GM12878 (cell line): ENCODE measurements at regions not wholly inside any gene's neighbourhood (a gene's known extent, or its start where the extent isn't known, plus 50 kb on each side); places are given as distances from the start of the nearest gene placed in this dataset.

ENCODE experiments used
- ATAC-seq: fragments of 200-7000 bp; cut with Tn5 transposase; 3 replicates; pipeline ENCODE4 v1.9.1; 2020; ENCODE audit warnings: mild to moderate bottlenecking, moderate library complexity
- BruUV-seq: library from RNA; stranded (reverse); fragments of 400-500 nt; replicated peaks from 2 replicates; lab custom pipeline; 2021; lab: Mats Ljungman, UMichigan
- CTCF ChIA-PET: fragments of 300-600 bp; sonication (Branson Sonifier 250); formaldehyde crosslinking; extraction: SDS; loops from one replicate; lab custom pipeline; 2021; ENCODE audit warnings: inconsistent platforms; lab: Yijun Ruan, JAX
- POLR2A ChIA-PET: fragments of 350-600 bp; formaldehyde crosslinking; extraction: SDS; loops from one replicate; lab custom pipeline; 2021; ENCODE audit warnings: inconsistent platforms; lab: Charles Lee
- RAD21 ChIA-PET: fragments of 300-600 bp; sonication (Branson Sonifier 250); formaldehyde crosslinking; loops from one replicate; lab custom pipeline; 2023; ENCODE audit warnings: antibody characterized with exemption; ENCODE audit not compliant: unreplicated experiment; lab: Charles Lee
- SMC1A ChIA-PET: fragments of 300-600 bp; sonication (Branson Sonifier 250); formaldehyde crosslinking; loops from one replicate; lab custom pipeline; 2023; ENCODE audit not compliant: unreplicated experiment, uncharacterized antibody; lab: Charles Lee
- DNase-seq: peaks from one replicate; pipeline ENCODE4 v3.0.0-alpha.2; 2011; ENCODE audit warnings: low read depth, low spot score
- FAIRE-seq: peaks from 3 replicates; lab custom pipeline; 2011; peaks lifted over from hg19 to GRCh38; lab: Jason Lieb, UNC
- H2AFZ ChIP-seq: 2 replicates; pipeline ENCODE4 v1.6.0; 2011; ENCODE audit warnings: low read depth, low read length, control low read depth; ENCODE audit not compliant: control insufficient read depth
- H3K27ac ChIP-seq: 2 replicates; pipeline ENCODE4 v1.5.1; 2011; ENCODE audit warnings: control low read depth; ENCODE audit not compliant: control insufficient read depth, insufficient read depth
- H3K27me3 ChIP-seq, 2 experiments: replicated peaks in 1 of 2; 2 replicates each; pipeline versions ENCODE4 v1.6.0 to v1.6.1; 2011; ENCODE audit warnings: low read length in 1 of 2; ENCODE audit not compliant: control insufficient read depth in 2 of 2, insufficient read depth in 2 of 2
- H3K36me3 ChIP-seq, 2 experiments: 2 replicates each; pipeline ENCODE4 v1.5.1; 2011; ENCODE audit warnings: low read length in 1 of 2; ENCODE audit not compliant: control insufficient read depth in 2 of 2, insufficient read depth in 2 of 2
- H3K4me1 ChIP-seq: 2 replicates; pipeline ENCODE4 v1.6.1; 2011; ENCODE audit warnings: mild to moderate bottlenecking, low read length, moderate library complexity, mixed read lengths; ENCODE audit not compliant: control insufficient read depth, insufficient read depth
- H3K4me2 ChIP-seq: 2 replicates; pipeline ENCODE4 v1.6.0; 2011; ENCODE audit warnings: control low read depth; ENCODE audit not compliant: control insufficient read depth, insufficient read depth
- H3K4me3 ChIP-seq: fragments of 200-600 bp; sonication (generic); 2 replicates; pipeline ENCODE4 v1.5.1; 2016
- H3K79me2 ChIP-seq: 2 replicates; pipeline ENCODE4 v1.6.0; 2011; ENCODE audit warnings: low read length; ENCODE audit not compliant: control insufficient read depth, insufficient read depth
- H3K9ac ChIP-seq: 2 replicates; pipeline ENCODE4 v1.8.0; 2011; ENCODE audit warnings: low read length, control low read depth, mixed read lengths; ENCODE audit not compliant: control insufficient read depth, insufficient read depth
- H3K9me3 ChIP-seq: replicated peaks from 3 replicates; pipeline ENCODE4 v1.5.1; 2011; ENCODE audit warnings: mild to moderate bottlenecking, low read length; ENCODE audit not compliant: control insufficient read depth, insufficient read depth
- H4K20me1 ChIP-seq: 2 replicates; pipeline ENCODE4 v1.6.0; 2011; ENCODE audit not compliant: control insufficient read depth, insufficient read depth
- ATF7 ChIP-seq: fragments of 450-650 bp; IDR thresholded peaks from 2 replicates; pipeline ENCODE4 v1.6.1; 2016; ENCODE audit warnings: low read depth, mild to moderate bottlenecking
- BHLHE40 ChIP-seq, 2 experiments: fragments of 450-650 bp in 1 of 2; IDR thresholded peaks; 2 replicates each; pipeline ENCODE4 v1.6.1; 2011 to 2017; ENCODE audit warnings: low read depth in 2 of 2, borderline replicate concordance in 1 of 2, improper control_type of control experiment in 1 of 2, low read length in 1 of 2, mild to moderate bottlenecking in 1 of 2
- BRCA1 ChIP-seq: IDR thresholded peaks from 2 replicates; pipeline ENCODE4 v1.6.1; 2011; ENCODE audit warnings: low read depth, low read length, improper control_type of control experiment
- CHD4 ChIP-seq: fragments of 200-600 bp; sonication (generic); IDR thresholded peaks from 2 replicates; pipeline ENCODE4 v1.6.1; 2016; ENCODE audit warnings: mild to moderate bottlenecking
- EED ChIP-seq: sonication (generic); IDR thresholded peaks from 2 replicates; pipeline ENCODE4 v1.6.1; 2016; ENCODE audit warnings: antibody characterized with exemption, low read depth
- HDAC6 ChIP-seq: fragments of 200-600 bp; sonication (generic); IDR thresholded peaks from one replicate; pipeline ENCODE4 v1.8.0; 2017; ENCODE audit warnings: antibody characterized with exemption; ENCODE audit not compliant: unreplicated experiment
- KAT2A ChIP-seq: conservative IDR thresholded peaks from 2 replicates; pipeline ENCODE4 v1.6.1; 2011; ENCODE audit warnings: low read depth, low read length; ENCODE audit not compliant: control insufficient read depth
- KLF5 ChIP-seq: fragments of 450-650 bp; IDR thresholded peaks from 2 replicates; pipeline ENCODE4 v1.6.1; 2014; ENCODE audit warnings: mild to moderate bottlenecking; ENCODE audit not compliant: partially characterized antibody
- POLR2AphosphoS2 ChIP-seq: IDR thresholded peaks from 2 replicates; pipeline ENCODE4 v1.6.1; 2011; ENCODE audit warnings: low read depth, mild to moderate bottlenecking, low read length, improper control_type of control experiment, moderate library complexity
- SMC3 ChIP-seq: IDR thresholded peaks from 2 replicates; pipeline ENCODE4 v1.6.1; 2011; ENCODE audit warnings: low read length, improper control_type of control experiment, borderline replicate concordance
- SUPT20H ChIP-seq: IDR thresholded peaks from 2 replicates; pipeline ENCODE4 v1.6.1; 2011; ENCODE audit warnings: low read depth, mild to moderate bottlenecking, low read length, moderate library complexity, borderline replicate concordance; ENCODE audit not compliant: control insufficient read depth
- YBX1 ChIP-seq: fragments of 450-650 bp; IDR thresholded peaks from 2 replicates; pipeline ENCODE4 v1.6.1; 2016; ENCODE audit warnings: antibody characterized with exemption
- WGBS: methylation state at CpG from one replicate; pipeline ENCODE4 v1.1.6; 2016; ENCODE audit warnings: low lambda C conversion rate; ENCODE audit not compliant: insufficient replicate concordance, insufficient coverage; ENCODE audit errors: missing lambda C conversion rate; 5-methylcytosine and 5-hydroxymethylcytosine counted together
- in situ Hi-C: fragments of 300-500 bp; cut with MboI; formaldehyde crosslinking; loops from 9 replicates; pipeline ENCODE4 v1.14.3; 2018; ENCODE audit warnings: mixed read lengths
- intact Hi-C: fragments of 100-400 bp; cut with micrococcal nuclease; formaldehyde crosslinking; loops from one replicate; pipeline ENCODE4 v1.14.2; 2022; ENCODE audit not compliant: unreplicated experiment
- TF ChIP-seq, protein P1 (sequence below): fragments of 150-350 bp; IDR thresholded peaks from 2 replicates; pipeline ENCODE4 v1.6.1; 2016; ENCODE audit warnings: low read depth, low read length

DNA sequence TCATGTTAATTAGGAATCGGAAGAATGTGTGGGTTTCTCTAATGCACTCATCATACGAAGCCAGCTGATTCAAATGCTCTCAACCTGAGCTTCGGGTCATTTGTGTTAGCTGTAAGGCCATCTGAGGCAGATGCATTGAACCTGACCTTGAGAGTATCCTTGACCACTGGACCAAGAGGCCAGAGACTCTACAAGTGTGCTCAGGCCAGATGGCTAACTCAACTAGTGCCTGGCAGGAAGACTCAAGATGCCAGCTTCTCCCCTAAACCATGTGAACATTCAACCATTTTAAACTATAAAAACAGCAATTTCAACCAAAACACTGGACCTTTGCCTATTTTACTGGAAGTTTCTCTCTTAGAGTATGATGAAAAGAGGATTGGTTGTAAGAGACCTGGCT lies 168.6 kb upstream of the CDH4 start (continued):
- TF ChIP-seq, protein P1, sequence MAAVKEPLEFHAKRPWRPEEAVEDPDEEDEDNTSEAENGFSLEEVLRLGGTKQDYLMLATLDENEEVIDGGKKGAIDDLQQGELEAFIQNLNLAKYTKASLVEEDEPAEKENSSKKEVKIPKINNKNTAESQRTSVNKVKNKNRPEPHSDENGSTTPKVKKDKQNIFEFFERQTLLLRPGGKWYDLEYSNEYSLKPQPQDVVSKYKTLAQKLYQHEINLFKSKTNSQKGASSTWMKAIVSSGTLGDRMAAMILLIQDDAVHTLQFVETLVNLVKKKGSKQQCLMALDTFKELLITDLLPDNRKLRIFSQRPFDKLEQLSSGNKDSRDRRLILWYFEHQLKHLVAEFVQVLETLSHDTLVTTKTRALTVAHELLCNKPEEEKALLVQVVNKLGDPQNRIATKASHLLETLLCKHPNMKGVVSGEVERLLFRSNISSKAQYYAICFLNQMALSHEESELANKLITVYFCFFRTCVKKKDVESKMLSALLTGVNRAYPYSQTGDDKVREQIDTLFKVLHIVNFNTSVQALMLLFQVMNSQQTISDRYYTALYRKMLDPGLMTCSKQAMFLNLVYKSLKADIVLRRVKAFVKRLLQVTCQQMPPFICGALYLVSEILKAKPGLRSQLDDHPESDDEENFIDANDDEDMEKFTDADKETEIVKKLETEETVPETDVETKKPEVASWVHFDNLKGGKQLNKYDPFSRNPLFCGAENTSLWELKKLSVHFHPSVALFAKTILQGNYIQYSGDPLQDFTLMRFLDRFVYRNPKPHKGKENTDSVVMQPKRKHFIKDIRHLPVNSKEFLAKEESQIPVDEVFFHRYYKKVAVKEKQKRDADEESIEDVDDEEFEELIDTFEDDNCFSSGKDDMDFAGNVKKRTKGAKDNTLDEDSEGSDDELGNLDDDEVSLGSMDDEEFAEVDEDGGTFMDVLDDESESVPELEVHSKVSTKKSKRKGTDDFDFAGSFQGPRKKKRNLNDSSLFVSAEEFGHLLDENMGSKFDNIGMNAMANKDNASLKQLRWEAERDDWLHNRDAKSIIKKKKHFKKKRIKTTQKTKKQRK = no peak
- TF ChIP-seq SUPT20H (no peak), CHD4 (no peak)
- TF ChIP-seq, all 136 proteins: peak for 0

DNA sequence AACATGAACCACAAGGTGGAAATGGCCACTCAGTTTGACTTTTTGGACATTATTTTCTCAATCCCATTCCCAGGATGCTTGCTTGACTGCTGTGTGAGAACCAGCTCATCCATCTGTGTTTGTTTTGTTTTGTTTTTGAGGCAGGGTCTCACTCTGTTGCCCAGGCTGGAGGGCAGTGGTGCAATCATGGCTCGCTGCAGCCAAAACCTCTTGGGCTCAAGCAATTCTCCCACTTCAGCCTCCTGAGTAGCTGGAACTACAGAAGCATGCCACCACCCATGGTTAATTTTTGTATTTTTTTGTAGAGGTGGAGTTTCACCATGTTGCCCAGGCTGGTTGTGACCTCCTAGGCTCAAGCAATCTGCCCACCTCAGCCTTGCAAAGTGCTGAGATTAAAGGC lies 166.0 kb upstream of the CDH4 start:
- ChIA-PET SMC1A (no interaction called here), POLR2A (no interaction called here), RAD21 (no interaction called here), CTCF (no interaction called here)
- H3K27ac ChIP-seq = no peak overlapping the region
- ATAC-seq (no peak), DNase-seq (no peak), FAIRE-seq (no peak)
- H4K20me1 ChIP-seq = no peaks in the 10 kb centered on the region
- TF ChIP-seq YBX1 = no peak
- TF ChIP-seq BRCA1 = no peak
- TF ChIP-seq KAT2A = no peak
- TF ChIP-seq EED = no peak
- TF ChIP-seq SMC3 = no peak
- TF ChIP-seq BHLHE40 (IDR thresholded peaks at IDR 0.05; ENCODE audit: borderline replicate concordance in 1 of 2, low read depth in 2 of 2, low read length in 1 of 2) = no peak
- TF ChIP-seq HDAC6 = no peak
- no peak for TF ChIP-seq POLR2AphosphoS2
- TF ChIP-seq ATF7 = no peak
- no peak for TF ChIP-seq KLF5
- BruUV-seq = no TSS peak
- no peak overlapping the region for H3K4me2 ChIP-seq
- H3K79me2 ChIP-seq = no peaks in the 10 kb centered on the region
- in situ Hi-C loops (no loop called here), intact Hi-C loops (no loop called here)
- 0% methylated on average over 1 of the region's 1 CpG for WGBS
- H3K27me3 ChIP-seq = no peaks in the 10 kb centered on the region
- no peaks in the 10 kb centered on the region for H3K4me1 ChIP-seq
- no peaks in the 10 kb centered on the region for H3K36me3 ChIP-seq
- no peak overlapping the region for H3K4me3 ChIP-seq
- H3K9ac ChIP-seq = no peak overlapping the region
- no peaks in the 10 kb centered on the region; the same call in 2 of the 3 replicates for H3K9me3 ChIP-seq
- no peak overlapping the region for H2AFZ ChIP-seq
